ENCODE measurements at regions not wholly inside any gene's neighbourhood (a gene's known extent, or its start where the extent isn't known, plus 50 kb on each side); places are given as distances from the start of the nearest gene placed in this dataset.

DNA sequence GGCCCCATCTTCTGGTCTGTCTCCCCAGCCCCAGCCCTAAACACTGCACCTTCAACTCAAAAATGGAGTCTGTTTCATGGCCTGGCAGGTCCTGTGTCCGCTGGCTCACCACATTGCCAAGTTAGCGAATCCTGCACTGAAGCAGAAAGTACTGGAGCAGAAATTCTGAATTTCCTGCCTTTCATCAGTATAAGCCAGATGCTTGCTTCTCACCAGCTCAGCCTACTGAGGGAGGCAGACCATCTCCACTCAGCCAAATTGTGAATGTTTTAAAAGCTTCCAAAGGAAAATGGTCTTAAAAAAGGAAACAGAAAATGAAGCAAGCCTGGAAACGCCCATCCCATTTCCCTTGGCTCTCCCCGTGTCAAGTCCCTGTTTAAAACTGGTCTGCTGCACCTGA is 157.8 kb downstream of the C1D start:
- no peak for ATAC-seq
- no peak for FAIRE-seq
- POLR2A ChIA-PET = no interaction called here
- no peak overlapping the region for H3K9ac ChIP-seq (ENCODE audit: insufficient read depth, low read depth, low read length)
- no peak overlapping the region for H3K4me2 ChIP-seq (ENCODE audit: low read depth, low read length)
- TF ChIP-seq MEF2D (CRISPR knock-in tag; IDR thresholded peaks at IDR 0.05) (no peak), TMF1 (CRISPR knock-in tag; IDR thresholded peaks at IDR 0.05; ENCODE audit: low read depth) (no peak), SRY (CRISPR knock-in tag; IDR thresholded peaks at IDR 0.05) (no peak), ZNF343 (CRISPR knock-in tag; IDR thresholded peaks at IDR 0.05) (no peak), ZNF317 (CRISPR knock-in tag; IDR thresholded peaks at IDR 0.05) (no peak), KLF12 (CRISPR knock-in tag; IDR thresholded peaks at IDR 0.05; ENCODE audit: borderline replicate concordance) (no peak), ZNF451 (CRISPR knock-in tag; IDR thresholded peaks at IDR 0.05) (no peak), KDM3A (CRISPR knock-in tag; IDR thresholded peaks at IDR 0.05; ENCODE audit: low read depth) (no peak), ZNF383 (CRISPR knock-in tag; IDR thresholded peaks at IDR 0.05; ENCODE audit: borderline replicate concordance) (no peak), ZNF20 (CRISPR knock-in tag; IDR thresholded peaks at IDR 0.05) (no peak), PCBP1 (IDR thresholded peaks at IDR 0.05; ENCODE audit: borderline replicate concordance, low read depth, low read length) (no peak), SAFB2 (CRISPR knock-in tag; IDR thresholded peaks at IDR 0.05; ENCODE audit: borderline replicate concordance, low read depth) (no peak), POGK (CRISPR knock-in tag; conservative IDR thresholded peaks at IDR 0.05) (no peak), ZNF205 (CRISPR knock-in tag; IDR thresholded peaks at IDR 0.05) (no peak), ZNF746 (CRISPR knock-in tag; IDR thresholded peaks at IDR 0.05) (no peak), ZNF333 (CRISPR knock-in tag; IDR thresholded peaks at IDR 0.05; ENCODE audit: borderline replicate concordance) (no peak), HOMEZ (CRISPR knock-in tag; IDR thresholded peaks at IDR 0.05; ENCODE audit: low read depth) (no peak), IKZF1 (IDR thresholded peaks at IDR 0.05) (no peak)
- TF ChIP-seq, protein P1, sequence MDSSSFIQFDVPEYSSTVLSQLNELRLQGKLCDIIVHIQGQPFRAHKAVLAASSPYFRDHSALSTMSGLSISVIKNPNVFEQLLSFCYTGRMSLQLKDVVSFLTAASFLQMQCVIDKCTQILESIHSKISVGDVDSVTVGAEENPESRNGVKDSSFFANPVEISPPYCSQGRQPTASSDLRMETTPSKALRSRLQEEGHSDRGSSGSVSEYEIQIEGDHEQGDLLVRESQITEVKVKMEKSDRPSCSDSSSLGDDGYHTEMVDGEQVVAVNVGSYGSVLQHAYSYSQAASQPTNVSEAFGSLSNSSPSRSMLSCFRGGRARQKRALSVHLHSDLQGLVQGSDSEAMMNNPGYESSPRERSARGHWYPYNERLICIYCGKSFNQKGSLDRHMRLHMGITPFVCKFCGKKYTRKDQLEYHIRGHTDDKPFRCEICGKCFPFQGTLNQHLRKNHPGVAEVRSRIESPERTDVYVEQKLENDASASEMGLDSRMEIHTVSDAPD (CRISPR knock-in tag; IDR thresholded peaks at IDR 0.05) = no peak
- TF ChIP-seq, protein P2, sequence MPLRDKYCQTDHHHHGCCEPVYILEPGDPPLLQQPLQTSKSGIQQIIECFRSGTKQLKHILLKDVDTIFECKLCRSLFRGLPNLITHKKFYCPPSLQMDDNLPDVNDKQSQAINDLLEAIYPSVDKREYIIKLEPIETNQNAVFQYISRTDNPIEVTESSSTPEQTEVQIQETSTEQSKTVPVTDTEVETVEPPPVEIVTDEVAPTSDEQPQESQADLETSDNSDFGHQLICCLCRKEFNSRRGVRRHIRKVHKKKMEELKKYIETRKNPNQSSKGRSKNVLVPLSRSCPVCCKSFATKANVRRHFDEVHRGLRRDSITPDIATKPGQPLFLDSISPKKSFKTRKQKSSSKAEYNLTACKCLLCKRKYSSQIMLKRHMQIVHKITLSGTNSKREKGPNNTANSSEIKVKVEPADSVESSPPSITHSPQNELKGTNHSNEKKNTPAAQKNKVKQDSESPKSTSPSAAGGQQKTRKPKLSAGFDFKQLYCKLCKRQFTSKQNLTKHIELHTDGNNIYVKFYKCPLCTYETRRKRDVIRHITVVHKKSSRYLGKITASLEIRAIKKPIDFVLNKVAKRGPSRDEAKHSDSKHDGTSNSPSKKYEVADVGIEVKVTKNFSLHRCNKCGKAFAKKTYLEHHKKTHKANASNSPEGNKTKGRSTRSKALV (CRISPR knock-in tag; IDR thresholded peaks at IDR 0.05) = no peak
- in situ Hi-C loops (cut with HindIII; ENCODE audit: extremely low pct_ligation_motif_present, low pct_unique_long_range_greater_than_20kb) = no loop called here
- intact Hi-C loops (cut with micrococcal nuclease; ENCODE audit: unreplicated experiment) = no loop called here
- BruUV-seq (replicated peaks) = no TSS peak
- CTCF ChIA-PET (ENCODE audit: low intra/inter-chr PET ratio, low total read pairs) = no interaction called here
- H4K20me1 ChIP-seq (ENCODE audit: insufficient read depth, low read length) = no peaks in the 10 kb centered on the region
- no peaks in the 10 kb centered on the region for H3K27me3 ChIP-seq (ENCODE audit: control insufficient read depth in 1 of 2, insufficient read depth in 2 of 2, low read length in 2 of 2)
- no peaks in the 10 kb centered on the region for H3K4me1 ChIP-seq (ENCODE audit: insufficient read depth, low read length)
- H3K79me2 ChIP-seq (ENCODE audit: insufficient read depth, low read length) = no peaks in the 10 kb centered on the region
- H3K9me3 ChIP-seq (ENCODE audit: low read length) = no peaks in the 10 kb centered on the region
- H2AFZ ChIP-seq (ENCODE audit: low read length) = no peak overlapping the region
- H3K4me3 ChIP-seq (replicated peaks in 1 of 3; ENCODE audit: insufficient read depth in 1 of 3, low read depth in 2 of 3, low read length in 3 of 3) = no peak overlapping the region
- 9% methylated on average over 4 of the region's 4 CpGs for WGBS (ENCODE audit: low lambda C conversion rate)
- no peak overlapping the region for H3K27ac ChIP-seq (ENCODE audit: extremely low read length, insufficient read depth, low read length)
- H3K36me3 ChIP-seq (replicated peaks in 1 of 2; ENCODE audit: control insufficient read depth in 1 of 2, insufficient read depth in 2 of 2, low read length in 2 of 2) = no peaks in the 10 kb centered on the region
- no peak for DNase-seq (ENCODE audit: low spot score)
